NCI-H1048 (cell line): ENCODE measurements at regions not wholly inside any gene's neighbourhood (a gene's known extent, or its start where the extent isn't known, plus 50 kb on each side); places are given as distances from the start of the nearest gene placed in this dataset.
"Not testable (repeated sequence)": the region's sequence is repeated elsewhere in the genome, so short reads cannot be mapped to it uniquely, and the experiment has no call there.

ENCODE experiments used
- DNase-seq: peaks from one replicate; lab custom pipeline; 2025; lab: John Stamatoyannopoulos, UW

- no peak for DNase-seq
These were observed 739.6 kb upstream of the SLIT2 start for GRCh38 chr4:19512086-19512485.

- no peak for DNase-seq
These were observed 740.7 kb upstream of the SLIT2 start for GRCh38 chr4:19510993-19511392.

- no peak for DNase-seq
These were observed 743.3 kb upstream of the SLIT2 start for GRCh38 chr4:19508442-19508841.

GRCh38 chr4:19497705-19498104, 754.0 kb upstream of the SLIT2 start:
- DNase-seq = no peak

- no peak for DNase-seq
These were observed 754.9 kb upstream of the SLIT2 start for GRCh38 chr4:19496756-19497155.

GRCh38 chr4:19494961-19495360, 756.7 kb upstream of the SLIT2 start:
- no peak for DNase-seq

- DNase-seq = no peak
These were observed 759.1 kb upstream of the SLIT2 start for GRCh38 chr4:19492606-19493005.

GRCh38 chr4:19486400-19486799, 765.3 kb upstream of the SLIT2 start:
- DNase-seq = no peak

- DNase-seq = no peak
These were observed 772.9 kb upstream of the SLIT2 start for GRCh38 chr4:19478791-19479190.

GRCh38 chr4:19473569-19473968, 778.1 kb upstream of the SLIT2 start:
- no peak for DNase-seq

- no peak for DNase-seq
These were observed 779.0 kb upstream of the SLIT2 start for GRCh38 chr4:19472666-19473065.

- not testable (repeated sequence) for DNase-seq
These were observed 781.7 kb upstream of the SLIT2 start for GRCh38 chr4:19470001-19470400.

GRCh38 chr4:19462117-19462516, 789.6 kb upstream of the SLIT2 start:
- no peak for DNase-seq

GRCh38 chr4:19455850-19456602, 795.7 kb upstream of the SLIT2 start:
- DNase-seq = no peak

- no peak for DNase-seq
These were observed 796.5 kb upstream of the SLIT2 start for GRCh38 chr4:19455196-19455595.

- DNase-seq = no peak
These were observed 813.5 kb upstream of the SLIT2 start for GRCh38 chr4:19438233-19438632.

GRCh38 chr4:19437008-19437407, 814.7 kb upstream of the SLIT2 start:
- DNase-seq = no peak

- DNase-seq = no peak
These were observed 822.0 kb upstream of the SLIT2 start for GRCh38 chr4:19429684-19430083.

- DNase-seq = no peak
These were observed 826.6 kb upstream of the SLIT2 start for GRCh38 chr4:19425146-19425545.

- DNase-seq = no peak
These were observed 834.4 kb upstream of the SLIT2 start for GRCh38 chr4:19417256-19417655.

GRCh38 chr4:19416146-19416545, 835.6 kb upstream of the SLIT2 start:
- DNase-seq = no peak

- DNase-seq = no peak
These were observed 843.2 kb upstream of the SLIT2 start for GRCh38 chr4:19408490-19408889.

- no peak for DNase-seq
These were observed 844.9 kb upstream of the SLIT2 start for GRCh38 chr4:19406789-19407188.

GRCh38 chr4:19403786-19404370, 847.8 kb upstream of the SLIT2 start:
- DNase-seq = no peak
